GM12878 (cell line): ENCODE measurements at regions not wholly inside any gene's neighbourhood (a gene's known extent, or its start where the extent isn't known, plus 50 kb on each side); places are given as distances from the start of the nearest gene placed in this dataset.

Experiments used
- ATAC-seq: fragments of 200-7000 bp; cut with Tn5 transposase; 3 replicates; pipeline ENCODE4 v1.9.1; 2020; ENCODE audit warnings: mild to moderate bottlenecking, moderate library complexity
- BruUV-seq: library from RNA; stranded (reverse); fragments of 400-500 nt; replicated peaks from 2 replicates; lab custom pipeline; 2021; lab: Mats Ljungman, UMichigan
- CTCF ChIA-PET: fragments of 300-600 bp; sonication (Branson Sonifier 250); formaldehyde crosslinking; extraction: SDS; loops from one replicate; lab custom pipeline; 2021; ENCODE audit warnings: inconsistent platforms; lab: Yijun Ruan, JAX
- POLR2A ChIA-PET: fragments of 350-600 bp; formaldehyde crosslinking; extraction: SDS; loops from one replicate; lab custom pipeline; 2021; ENCODE audit warnings: inconsistent platforms; lab: Charles Lee
- RAD21 ChIA-PET: fragments of 300-600 bp; sonication (Branson Sonifier 250); formaldehyde crosslinking; loops from one replicate; lab custom pipeline; 2023; ENCODE audit warnings: antibody characterized with exemption; ENCODE audit not compliant: unreplicated experiment; lab: Charles Lee
- SMC1A ChIA-PET: fragments of 300-600 bp; sonication (Branson Sonifier 250); formaldehyde crosslinking; loops from one replicate; lab custom pipeline; 2023; ENCODE audit not compliant: unreplicated experiment, uncharacterized antibody; lab: Charles Lee
- DNase-seq: peaks from one replicate; pipeline ENCODE4 v3.0.0-alpha.2; 2011; ENCODE audit warnings: low read depth, low spot score
- FAIRE-seq: peaks from 3 replicates; lab custom pipeline; 2011; peaks lifted over from hg19 to GRCh38; lab: Jason Lieb, UNC
- H2AFZ ChIP-seq: 2 replicates; pipeline ENCODE4 v1.6.0; 2011; ENCODE audit warnings: low read depth, low read length, control low read depth; ENCODE audit not compliant: control insufficient read depth
- H3K27ac ChIP-seq: 2 replicates; pipeline ENCODE4 v1.5.1; 2011; ENCODE audit warnings: control low read depth; ENCODE audit not compliant: control insufficient read depth, insufficient read depth
- H3K27me3 ChIP-seq, 2 experiments: replicated peaks in 1 of 2; 2 replicates each; pipeline versions ENCODE4 v1.6.0 to v1.6.1; 2011; ENCODE audit warnings: low read length in 1 of 2; ENCODE audit not compliant: control insufficient read depth in 2 of 2, insufficient read depth in 2 of 2
- H3K36me3 ChIP-seq, 2 experiments: 2 replicates each; pipeline ENCODE4 v1.5.1; 2011; ENCODE audit warnings: low read length in 1 of 2; ENCODE audit not compliant: control insufficient read depth in 2 of 2, insufficient read depth in 2 of 2
- H3K4me1 ChIP-seq: 2 replicates; pipeline ENCODE4 v1.6.1; 2011; ENCODE audit warnings: mild to moderate bottlenecking, low read length, moderate library complexity, mixed read lengths; ENCODE audit not compliant: control insufficient read depth, insufficient read depth
- H3K4me2 ChIP-seq: 2 replicates; pipeline ENCODE4 v1.6.0; 2011; ENCODE audit warnings: control low read depth; ENCODE audit not compliant: control insufficient read depth, insufficient read depth
- H3K4me3 ChIP-seq: fragments of 200-600 bp; sonication (generic); 2 replicates; pipeline ENCODE4 v1.5.1; 2016
- H3K79me2 ChIP-seq: 2 replicates; pipeline ENCODE4 v1.6.0; 2011; ENCODE audit warnings: low read length; ENCODE audit not compliant: control insufficient read depth, insufficient read depth
- H3K9ac ChIP-seq: 2 replicates; pipeline ENCODE4 v1.8.0; 2011; ENCODE audit warnings: low read length, control low read depth, mixed read lengths; ENCODE audit not compliant: control insufficient read depth, insufficient read depth
- H3K9me3 ChIP-seq: replicated peaks from 3 replicates; pipeline ENCODE4 v1.5.1; 2011; ENCODE audit warnings: mild to moderate bottlenecking, low read length; ENCODE audit not compliant: control insufficient read depth, insufficient read depth
- H4K20me1 ChIP-seq: 2 replicates; pipeline ENCODE4 v1.6.0; 2011; ENCODE audit not compliant: control insufficient read depth, insufficient read depth
- NRF1 ChIP-seq: conservative IDR thresholded peaks from 2 replicates; pipeline ENCODE4 v1.6.1; 2011; ENCODE audit warnings: mild to moderate bottlenecking, low read depth, low read length, improper control_type of control experiment
- SMAD1 ChIP-seq: fragments of 450-650 bp; IDR thresholded peaks from 2 replicates; pipeline ENCODE4 v1.6.1; 2018; ENCODE audit warnings: mild to moderate bottlenecking, low read depth; ENCODE audit not compliant: partially characterized antibody
- STAT1 ChIP-seq: fragments of 450-650 bp; conservative IDR thresholded peaks from 2 replicates; pipeline ENCODE4 v1.6.1; 2014; ENCODE audit warnings: antibody characterized with exemption, mild to moderate bottlenecking
- ZSCAN29 ChIP-seq: fragments of 450-650 bp; IDR thresholded peaks from 2 replicates; pipeline ENCODE4 v1.6.1; 2017; ENCODE audit warnings: mild to moderate bottlenecking, moderate library complexity
- WGBS: methylation state at CpG from one replicate; pipeline ENCODE4 v1.1.6; 2016; ENCODE audit warnings: low lambda C conversion rate; ENCODE audit not compliant: insufficient replicate concordance, insufficient coverage; ENCODE audit errors: missing lambda C conversion rate; 5-methylcytosine and 5-hydroxymethylcytosine counted together
- in situ Hi-C: fragments of 300-500 bp; cut with MboI; formaldehyde crosslinking; loops from 9 replicates; pipeline ENCODE4 v1.14.3; 2018; ENCODE audit warnings: mixed read lengths
- intact Hi-C: fragments of 100-400 bp; cut with micrococcal nuclease; formaldehyde crosslinking; loops from one replicate; pipeline ENCODE4 v1.14.2; 2022; ENCODE audit not compliant: unreplicated experiment
- TF ChIP-seq, protein P1 (sequence below): fragments of 450-650 bp; IDR thresholded peaks from 2 replicates; pipeline ENCODE4 v1.6.1; 2017; ENCODE audit warnings: mild to moderate bottlenecking, moderate library complexity
- TF ChIP-seq, protein P2 (sequence below): IDR thresholded peaks from 2 replicates; pipeline ENCODE4 v1.6.1; 2012; ENCODE audit warnings: low read depth, low read length, improper control_type of control experiment
- TF ChIP-seq, protein P3 (sequence below): IDR thresholded peaks from 2 replicates; pipeline ENCODE4 v1.6.1; 2011; ENCODE audit warnings: mild to moderate bottlenecking, low read depth, low read length, moderate library complexity; ENCODE audit not compliant: insufficient replicate concordance

DNA sequence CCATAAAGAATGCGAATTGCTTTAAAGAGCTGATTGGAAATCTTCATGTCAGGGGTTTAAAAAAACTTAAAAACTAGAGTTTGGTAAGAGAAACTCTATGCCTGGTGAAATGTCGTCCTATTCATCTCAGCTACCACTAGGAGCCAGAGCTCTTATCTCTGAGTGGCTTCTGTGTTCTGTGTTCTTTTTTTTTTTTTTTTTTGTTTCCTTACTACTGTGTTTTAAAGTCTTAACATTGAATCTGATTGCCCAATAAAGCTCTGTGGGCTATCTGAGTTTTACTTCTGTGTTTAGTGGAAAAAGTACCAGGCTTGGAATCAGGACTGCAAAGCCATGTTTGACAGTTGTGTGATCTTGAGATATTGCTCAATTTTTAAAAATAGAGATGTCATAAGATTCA is 494.8 kb downstream of the RIT2 start:
- no peaks in the 10 kb centered on the region for H3K9me3 ChIP-seq
- no peak overlapping the region for H3K27ac ChIP-seq
- 0% methylated on average over 2 of the region's 2 CpGs for WGBS
- H3K4me3 ChIP-seq, result no peak overlapping the region
- H3K9ac ChIP-seq, result no peak overlapping the region
- no peaks in the 10 kb centered on the region for H3K79me2 ChIP-seq
- ChIA-PET SMC1A (interaction anchor here (0.6 to 1.3 kb wide), 3 partner anchors 18 to 567 kb away, joined by 3 read pairs; no protein-coding TSS in a partner anchor), CTCF (no interaction called here), POLR2A (interaction anchor here (0.6 kb wide), 1 partner anchor 978 kb away, joined by 3 read pairs; no protein-coding TSS in a partner anchor), RAD21 (no interaction called here)
- no peaks in the 10 kb centered on the region for H3K36me3 ChIP-seq
- BruUV-seq, result no TSS peak
- intact Hi-C loops (no loop called here), in situ Hi-C loops (no loop called here)
- H3K27me3 ChIP-seq, result no peaks in the 10 kb centered on the region
- FAIRE-seq (no peak), DNase-seq (no peak), ATAC-seq (no peak)
- H3K4me2 ChIP-seq, result no peak overlapping the region
- no peaks in the 10 kb centered on the region for H4K20me1 ChIP-seq
- no peaks in the 10 kb centered on the region for H3K4me1 ChIP-seq
- H2AFZ ChIP-seq, result no peak overlapping the region
- TF ChIP-seq, protein P1, sequence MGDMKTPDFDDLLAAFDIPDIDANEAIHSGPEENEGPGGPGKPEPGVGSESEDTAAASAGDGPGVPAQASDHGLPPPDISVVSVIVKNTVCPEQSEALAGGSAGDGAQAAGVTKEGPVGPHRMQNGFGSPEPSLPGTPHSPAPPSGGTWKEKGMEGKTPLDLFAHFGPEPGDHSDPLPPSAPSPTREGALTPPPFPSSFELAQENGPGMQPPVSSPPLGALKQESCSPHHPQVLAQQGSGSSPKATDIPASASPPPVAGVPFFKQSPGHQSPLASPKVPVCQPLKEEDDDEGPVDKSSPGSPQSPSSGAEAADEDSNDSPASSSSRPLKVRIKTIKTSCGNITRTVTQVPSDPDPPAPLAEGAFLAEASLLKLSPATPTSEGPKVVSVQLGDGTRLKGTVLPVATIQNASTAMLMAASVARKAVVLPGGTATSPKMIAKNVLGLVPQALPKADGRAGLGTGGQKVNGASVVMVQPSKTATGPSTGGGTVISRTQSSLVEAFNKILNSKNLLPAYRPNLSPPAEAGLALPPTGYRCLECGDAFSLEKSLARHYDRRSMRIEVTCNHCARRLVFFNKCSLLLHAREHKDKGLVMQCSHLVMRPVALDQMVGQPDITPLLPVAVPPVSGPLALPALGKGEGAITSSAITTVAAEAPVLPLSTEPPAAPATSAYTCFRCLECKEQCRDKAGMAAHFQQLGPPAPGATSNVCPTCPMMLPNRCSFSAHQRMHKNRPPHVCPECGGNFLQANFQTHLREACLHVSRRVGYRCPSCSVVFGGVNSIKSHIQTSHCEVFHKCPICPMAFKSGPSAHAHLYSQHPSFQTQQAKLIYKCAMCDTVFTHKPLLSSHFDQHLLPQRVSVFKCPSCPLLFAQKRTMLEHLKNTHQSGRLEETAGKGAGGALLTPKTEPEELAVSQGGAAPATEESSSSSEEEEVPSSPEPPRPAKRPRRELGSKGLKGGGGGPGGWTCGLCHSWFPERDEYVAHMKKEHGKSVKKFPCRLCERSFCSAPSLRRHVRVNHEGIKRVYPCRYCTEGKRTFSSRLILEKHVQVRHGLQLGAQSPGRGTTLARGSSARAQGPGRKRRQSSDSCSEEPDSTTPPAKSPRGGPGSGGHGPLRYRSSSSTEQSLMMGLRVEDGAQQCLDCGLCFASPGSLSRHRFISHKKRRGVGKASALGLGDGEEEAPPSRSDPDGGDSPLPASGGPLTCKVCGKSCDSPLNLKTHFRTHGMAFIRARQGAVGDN, result no peak
- TF ChIP-seq SMAD1, result no peak
- no peak for TF ChIP-seq STAT1
- TF ChIP-seq, protein P2, sequence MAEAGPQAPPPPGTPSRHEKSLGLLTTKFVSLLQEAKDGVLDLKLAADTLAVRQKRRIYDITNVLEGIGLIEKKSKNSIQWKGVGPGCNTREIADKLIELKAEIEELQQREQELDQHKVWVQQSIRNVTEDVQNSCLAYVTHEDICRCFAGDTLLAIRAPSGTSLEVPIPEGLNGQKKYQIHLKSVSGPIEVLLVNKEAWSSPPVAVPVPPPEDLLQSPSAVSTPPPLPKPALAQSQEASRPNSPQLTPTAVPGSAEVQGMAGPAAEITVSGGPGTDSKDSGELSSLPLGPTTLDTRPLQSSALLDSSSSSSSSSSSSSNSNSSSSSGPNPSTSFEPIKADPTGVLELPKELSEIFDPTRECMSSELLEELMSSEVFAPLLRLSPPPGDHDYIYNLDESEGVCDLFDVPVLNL, result no peak
- no peak for TF ChIP-seq NRF1
- no peak for TF ChIP-seq ZSCAN29
- TF ChIP-seq, protein P3, sequence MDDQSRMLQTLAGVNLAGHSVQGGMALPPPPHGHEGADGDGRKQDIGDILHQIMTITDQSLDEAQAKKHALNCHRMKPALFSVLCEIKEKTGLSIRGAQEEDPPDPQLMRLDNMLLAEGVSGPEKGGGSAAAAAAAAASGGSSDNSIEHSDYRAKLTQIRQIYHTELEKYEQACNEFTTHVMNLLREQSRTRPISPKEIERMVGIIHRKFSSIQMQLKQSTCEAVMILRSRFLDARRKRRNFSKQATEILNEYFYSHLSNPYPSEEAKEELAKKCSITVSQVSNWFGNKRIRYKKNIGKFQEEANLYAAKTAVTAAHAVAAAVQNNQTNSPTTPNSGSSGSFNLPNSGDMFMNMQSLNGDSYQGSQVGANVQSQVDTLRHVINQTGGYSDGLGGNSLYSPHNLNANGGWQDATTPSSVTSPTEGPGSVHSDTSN, result no peak
